GM21423 (cell line): ENCODE measurements at regions not wholly inside any gene's neighbourhood (a gene's known extent, or its start where the extent isn't known, plus 50 kb on each side); places are given as distances from the start of the nearest gene placed in this dataset.
"Not testable (repeated sequence)": the region's sequence is repeated elsewhere in the genome, so short reads cannot be mapped to it uniquely, and the experiment has no call there.

Experiments
- ATAC-seq: cut with Tn5 transposase; IDR thresholded peaks from one replicate; pipeline ENCODE4 v1.9.1; 2021; ENCODE audit warnings: mild to moderate bottlenecking, moderate library complexity; ENCODE audit not compliant: unreplicated experiment

- ATAC-seq: no peak
These were observed 151.7 kb downstream of the THBS2 start for GRCh38 chr6:169101981-169102380.

DNA sequence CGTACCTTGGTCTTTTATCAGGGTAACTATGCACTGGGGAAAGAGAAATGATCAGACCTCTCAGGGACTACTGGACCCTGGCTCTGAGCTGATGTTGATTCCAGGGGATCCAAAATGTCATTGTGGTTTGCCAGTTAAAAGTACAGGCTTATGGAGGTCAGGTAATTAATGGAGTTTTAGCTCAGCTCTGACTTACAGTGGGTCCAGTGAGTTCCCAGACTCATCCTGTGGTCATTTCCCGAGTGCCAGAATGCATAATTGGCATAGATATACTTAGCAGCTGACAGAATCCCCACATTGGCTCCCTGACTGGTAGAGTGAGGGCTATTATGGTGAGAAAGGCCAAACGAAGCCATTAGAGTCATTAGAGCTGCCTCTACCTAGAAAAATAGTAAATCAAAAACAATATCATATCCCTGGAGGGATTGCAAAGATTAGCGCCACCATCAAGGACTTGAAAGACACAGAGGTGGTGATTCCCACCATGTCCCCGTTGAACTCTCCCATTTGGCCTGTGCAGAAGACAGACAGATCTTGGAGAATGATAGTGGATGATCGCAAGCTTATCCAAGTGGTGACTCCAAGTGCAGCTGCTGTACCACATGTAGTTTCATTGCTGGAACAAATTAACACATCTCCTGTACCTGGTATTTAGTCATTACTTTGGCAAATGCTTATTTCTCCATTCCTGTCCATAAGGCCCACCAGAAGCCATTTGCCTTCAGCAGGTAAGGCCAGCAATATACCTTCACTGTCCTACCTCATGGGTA lies 152.4 kb downstream of the THBS2 start:
- no peak for ATAC-seq

DNA sequence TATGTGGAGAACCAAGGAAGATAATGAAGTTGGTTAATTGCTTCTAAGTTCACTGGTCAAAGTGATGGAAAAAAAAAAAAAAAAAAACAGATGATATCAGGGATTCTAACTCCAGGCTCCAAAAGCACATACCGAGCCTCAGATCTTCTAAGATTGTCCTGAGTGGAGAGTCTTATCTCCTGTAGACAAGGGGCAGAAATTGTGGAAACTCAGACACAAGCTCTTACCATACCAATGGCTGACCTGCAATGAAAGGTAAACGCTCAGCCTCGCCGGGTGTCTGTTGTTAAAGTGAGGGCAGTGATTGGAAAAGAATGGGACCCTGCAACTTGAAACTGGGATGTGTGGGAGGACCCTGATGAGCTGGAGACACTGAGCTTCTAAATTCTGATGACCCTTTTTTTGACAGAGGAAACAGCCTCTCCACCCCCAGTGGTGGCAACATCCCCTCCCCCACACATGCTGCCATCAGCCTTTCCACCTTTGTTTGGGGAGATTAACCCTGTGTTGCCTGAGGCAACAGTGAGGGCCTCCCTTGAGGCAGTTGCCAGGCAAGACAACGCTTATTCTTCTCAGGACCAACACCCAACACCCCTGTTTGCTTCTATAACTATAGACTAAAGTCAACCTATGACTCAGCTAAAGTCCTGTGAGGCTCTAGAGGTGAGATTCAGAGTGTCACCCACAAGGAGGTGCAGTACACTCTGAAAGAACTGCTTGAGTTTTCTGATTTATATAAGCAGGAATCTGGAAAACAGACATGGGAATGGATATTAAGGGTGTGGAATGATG lies 154.0 kb downstream of the THBS2 start:
- ATAC-seq: no peak

GRCh38 chr6:169098651-169099050 lies 155.0 kb downstream of the THBS2 start:
- ATAC-seq: not testable (repeated sequence)

DNA sequence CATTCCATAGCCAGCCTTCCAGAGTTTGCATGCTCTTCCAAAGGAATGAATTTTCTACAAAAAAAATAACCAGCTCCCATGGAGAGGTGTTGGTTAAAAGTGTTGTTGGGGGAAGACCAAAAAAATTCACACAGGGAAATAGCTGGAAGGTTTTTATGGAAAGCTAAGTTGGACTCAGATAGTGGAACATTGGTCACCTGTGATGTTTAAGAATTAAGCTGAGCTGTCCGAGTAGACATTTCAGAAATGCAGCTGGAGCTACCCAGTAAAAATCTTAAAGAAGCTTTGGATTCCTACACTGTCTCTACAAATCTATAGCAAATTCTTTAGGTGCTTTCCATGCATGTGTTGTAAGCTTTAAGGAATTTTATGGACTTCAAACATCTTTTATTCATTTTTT lies 155.5 kb downstream of the THBS2 start:
- ATAC-seq: no peak

DNA sequence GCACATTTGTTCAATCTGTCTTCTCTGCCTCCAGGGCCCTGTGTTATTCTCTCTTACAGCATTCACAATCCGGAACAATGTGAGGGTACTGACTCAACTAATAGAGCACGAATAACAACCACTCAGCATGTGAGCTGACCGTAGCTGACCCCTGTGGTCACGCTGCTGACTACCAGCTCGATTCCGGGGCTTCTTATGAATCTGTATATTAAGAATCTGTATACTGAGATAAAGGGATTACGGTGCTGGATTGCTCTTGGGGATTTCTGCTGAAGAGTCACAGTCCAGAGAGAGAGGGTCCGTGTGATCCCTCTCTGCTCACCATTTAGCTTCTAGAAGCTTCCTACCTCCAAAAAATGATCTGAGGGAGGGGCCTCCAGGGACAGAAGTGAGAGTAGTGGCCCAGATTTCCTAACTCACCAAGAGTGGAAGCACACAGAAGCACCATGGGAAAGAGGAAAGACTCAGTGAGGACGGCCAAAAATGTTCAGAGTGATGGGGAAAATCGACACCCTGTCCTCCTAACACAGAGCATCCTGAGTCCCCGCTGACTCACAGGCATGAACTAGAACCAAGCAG lies 156.2 kb downstream of the THBS2 start:
- ATAC-seq: no peak

DNA sequence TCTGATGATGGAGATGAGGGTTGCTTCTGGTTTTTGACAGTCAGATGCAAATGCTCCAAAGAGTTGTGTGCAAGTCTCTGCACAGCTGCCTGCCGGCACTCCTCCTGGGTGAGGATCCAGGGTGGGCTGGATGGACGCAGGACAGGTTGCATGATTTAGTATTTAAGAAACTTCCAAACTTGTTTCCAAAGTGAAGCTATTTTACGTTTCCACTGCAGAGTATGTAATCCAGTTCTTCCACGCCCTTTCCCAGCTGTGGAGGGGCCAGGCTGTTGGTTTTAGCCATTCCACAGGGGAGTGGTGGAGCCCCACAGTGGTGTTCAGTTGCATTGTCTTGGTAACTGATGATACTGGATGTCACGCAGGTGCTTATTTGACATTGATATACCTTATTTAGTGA lies 157.3 kb downstream of the THBS2 start:
- no peak for ATAC-seq

- ATAC-seq: no peak
These were observed 158.5 kb downstream of the THBS2 start for GRCh38 chr6:169095153-169095552.

- no peak for ATAC-seq
These were observed 159.1 kb downstream of the THBS2 start for GRCh38 chr6:169094552-169094950.

GRCh38 chr6:169093770-169094551 lies 159.7 kb downstream of the THBS2 start:
- ATAC-seq: no peak

DNA sequence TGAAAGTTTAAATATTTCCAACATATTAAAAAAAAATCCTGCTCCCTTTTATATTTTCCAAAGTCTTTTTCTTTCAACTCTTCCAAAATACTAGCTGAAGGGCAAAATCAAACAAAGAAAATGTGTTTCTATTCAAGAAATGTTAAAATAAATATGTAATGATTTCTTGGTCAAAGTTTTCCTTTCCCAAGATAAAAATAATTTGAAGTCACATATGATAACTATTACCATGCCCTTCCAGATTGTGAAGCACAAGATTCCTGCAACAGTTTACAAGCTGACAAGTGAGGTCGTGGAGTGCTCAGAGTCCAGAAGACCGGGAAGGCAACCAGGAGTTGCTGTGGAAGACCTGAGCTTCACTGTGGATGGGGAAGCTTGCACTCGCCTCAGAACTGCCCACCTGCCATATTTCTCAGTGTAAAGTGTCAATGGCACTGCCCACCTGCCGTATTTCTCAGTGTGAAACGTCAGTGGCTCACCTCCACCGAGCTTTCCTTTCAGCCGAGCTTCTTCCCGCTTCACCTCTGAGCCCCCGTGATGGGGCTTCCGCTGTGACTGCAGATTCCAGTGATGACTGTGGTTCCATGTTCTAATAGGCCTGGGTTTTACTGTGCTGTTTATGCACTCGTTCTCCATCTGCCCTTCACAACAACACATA lies 160.5 kb downstream of the THBS2 start:
- no peak for ATAC-seq

- peak; percentile 99 for ATAC-seq
These were observed 161.3 kb downstream of the THBS2 start for GRCh38 chr6:169092375-169092774.

- not testable (repeated sequence) for ATAC-seq
These were observed 163.0 kb downstream of the THBS2 start for GRCh38 chr6:169090514-169091127.

GRCh38 chr6:169088762-169089161 lies 164.9 kb downstream of the THBS2 start:
- ATAC-seq: no peak

DNA sequence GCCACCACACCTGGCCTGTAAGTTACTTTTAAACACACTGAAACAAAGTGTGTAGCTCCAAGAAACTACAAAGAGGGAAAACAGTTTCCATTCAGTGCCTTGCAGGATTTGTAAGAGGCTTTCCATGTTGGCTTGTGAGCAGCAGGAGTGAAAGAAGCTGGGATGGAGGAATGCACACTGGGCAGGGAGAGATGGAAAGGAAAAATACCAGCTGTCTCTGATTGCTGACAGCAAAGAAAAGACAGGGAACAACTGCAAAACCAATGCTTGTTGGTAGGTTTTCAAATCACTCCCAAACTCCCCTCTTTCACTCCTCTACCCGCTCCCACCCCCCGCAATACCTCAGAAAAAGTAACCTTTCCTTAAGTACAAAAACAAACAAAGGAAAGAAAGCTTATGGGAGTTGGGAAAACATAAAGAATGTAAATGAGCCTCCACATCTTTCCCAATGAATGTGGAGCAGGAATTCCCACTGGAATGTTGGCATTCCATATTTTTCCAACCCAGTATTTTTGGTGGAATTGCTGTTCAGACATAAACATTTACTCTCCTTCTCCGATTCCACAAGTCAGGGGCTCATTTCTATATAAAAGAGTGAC lies 166.1 kb downstream of the THBS2 start:
- ATAC-seq: no peak

- ATAC-seq: not testable (repeated sequence)
These were observed 167.0 kb downstream of the THBS2 start for GRCh38 chr6:169086616-169087015.

GRCh38 chr6:169086020-169086419 lies 167.6 kb downstream of the THBS2 start:
- no peak for ATAC-seq

GRCh38 chr6:169085466-169085865 lies 168.2 kb downstream of the THBS2 start:
- no peak for ATAC-seq

DNA sequence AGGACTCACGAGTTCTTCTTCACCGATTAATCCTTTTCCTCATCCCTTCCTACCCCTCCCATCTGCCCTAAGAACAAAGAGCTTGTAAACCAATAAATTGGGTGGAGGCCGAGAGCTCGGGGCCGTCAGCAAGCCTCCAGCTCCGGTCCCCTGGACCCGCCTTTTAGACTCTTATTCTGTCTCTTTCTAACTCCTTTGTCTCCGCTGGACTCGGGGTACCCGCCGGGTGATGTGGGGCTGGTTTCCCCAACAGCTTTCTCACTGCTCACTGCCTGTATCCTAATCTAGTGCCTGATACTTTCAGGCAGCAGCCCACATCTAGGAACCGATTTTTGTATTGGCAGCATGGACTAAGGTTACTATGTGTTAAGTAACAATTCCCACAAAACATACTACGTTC lies 169.1 kb downstream of the THBS2 start:
- not testable (repeated sequence) for ATAC-seq

DNA sequence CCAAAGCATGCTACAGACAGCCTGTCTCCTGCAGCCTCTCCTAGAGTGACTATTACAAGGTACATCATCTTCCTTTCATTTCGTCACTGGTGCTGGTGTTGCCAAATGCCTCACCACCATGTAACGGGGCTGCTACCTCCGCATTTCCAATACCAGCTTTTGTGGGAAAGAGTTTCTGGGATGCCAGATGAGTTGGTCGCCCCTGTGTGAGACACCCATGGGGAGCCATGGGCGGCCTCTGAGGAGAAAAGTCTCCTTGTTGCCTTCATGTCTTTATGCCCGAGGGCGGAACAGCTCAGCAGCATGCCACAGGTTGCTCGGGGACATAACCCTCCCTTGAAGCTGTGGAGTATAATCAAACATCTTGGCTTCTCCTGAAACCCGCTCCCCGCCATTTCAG lies 169.6 kb downstream of the THBS2 start:
- no peak for ATAC-seq
